ENCODE measurements at regions not wholly inside any gene's neighbourhood (a gene's known extent, or its start where the extent isn't known, plus 50 kb on each side); places are given as distances from the start of the nearest gene placed in this dataset.

DNA sequence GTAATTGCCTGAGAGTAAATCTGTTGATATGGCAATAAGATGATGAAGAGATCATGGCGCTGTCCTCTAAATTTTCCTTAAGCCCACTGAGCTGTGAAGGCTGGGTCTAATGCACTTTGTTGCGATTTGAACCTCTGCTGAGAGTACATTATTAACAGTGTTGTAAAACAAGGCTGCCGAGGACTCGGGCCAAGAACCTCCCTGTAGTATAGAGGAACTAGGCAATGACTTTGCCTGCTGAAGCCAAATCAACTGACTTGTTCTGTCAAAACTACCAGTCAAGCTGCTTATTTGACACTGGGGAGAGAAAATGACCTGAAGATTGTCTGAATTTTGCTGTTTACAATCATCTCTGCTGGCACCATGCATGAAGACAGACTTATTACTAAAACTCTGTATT lies 1154.7 kb downstream of the DTWD2 start:
- no peak for TF ChIP-seq ZFX (IDR thresholded peaks at IDR 0.05; ENCODE audit: borderline replicate concordance)
- TF ChIP-seq, protein P1, sequence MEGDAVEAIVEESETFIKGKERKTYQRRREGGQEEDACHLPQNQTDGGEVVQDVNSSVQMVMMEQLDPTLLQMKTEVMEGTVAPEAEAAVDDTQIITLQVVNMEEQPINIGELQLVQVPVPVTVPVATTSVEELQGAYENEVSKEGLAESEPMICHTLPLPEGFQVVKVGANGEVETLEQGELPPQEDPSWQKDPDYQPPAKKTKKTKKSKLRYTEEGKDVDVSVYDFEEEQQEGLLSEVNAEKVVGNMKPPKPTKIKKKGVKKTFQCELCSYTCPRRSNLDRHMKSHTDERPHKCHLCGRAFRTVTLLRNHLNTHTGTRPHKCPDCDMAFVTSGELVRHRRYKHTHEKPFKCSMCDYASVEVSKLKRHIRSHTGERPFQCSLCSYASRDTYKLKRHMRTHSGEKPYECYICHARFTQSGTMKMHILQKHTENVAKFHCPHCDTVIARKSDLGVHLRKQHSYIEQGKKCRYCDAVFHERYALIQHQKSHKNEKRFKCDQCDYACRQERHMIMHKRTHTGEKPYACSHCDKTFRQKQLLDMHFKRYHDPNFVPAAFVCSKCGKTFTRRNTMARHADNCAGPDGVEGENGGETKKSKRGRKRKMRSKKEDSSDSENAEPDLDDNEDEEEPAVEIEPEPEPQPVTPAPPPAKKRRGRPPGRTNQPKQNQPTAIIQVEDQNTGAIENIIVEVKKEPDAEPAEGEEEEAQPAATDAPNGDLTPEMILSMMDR (IDR thresholded peaks at IDR 0.05), result no peak
- no peak overlapping the region for H3K27ac ChIP-seq

DNA sequence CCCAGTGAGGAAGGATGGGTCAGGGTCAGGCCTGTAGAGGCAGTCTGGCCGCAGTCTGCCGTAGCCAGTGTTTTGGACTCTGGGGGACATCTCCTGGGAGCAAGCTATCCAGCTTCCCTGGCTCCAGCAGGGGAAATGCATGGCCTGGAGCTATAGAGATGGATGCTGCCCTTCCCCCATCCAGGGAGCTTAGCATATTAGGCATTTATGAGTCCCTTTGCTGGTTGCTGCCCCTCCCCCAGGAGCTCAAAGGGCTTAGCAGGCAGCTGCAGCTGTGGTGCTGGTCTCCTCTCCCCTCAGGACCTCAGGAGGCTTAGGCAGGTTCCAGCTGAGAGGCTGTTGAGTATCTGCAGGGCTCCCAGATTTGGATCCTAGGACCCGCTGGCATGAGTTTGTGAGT lies 1158.7 kb downstream of the DTWD2 start:
- H3K27ac ChIP-seq, result no peak overlapping the region
- no peak for TF ChIP-seq ZFX (IDR thresholded peaks at IDR 0.05; ENCODE audit: borderline replicate concordance)
- TF ChIP-seq, protein P1 (IDR thresholded peaks at IDR 0.05), result no peak

DNA sequence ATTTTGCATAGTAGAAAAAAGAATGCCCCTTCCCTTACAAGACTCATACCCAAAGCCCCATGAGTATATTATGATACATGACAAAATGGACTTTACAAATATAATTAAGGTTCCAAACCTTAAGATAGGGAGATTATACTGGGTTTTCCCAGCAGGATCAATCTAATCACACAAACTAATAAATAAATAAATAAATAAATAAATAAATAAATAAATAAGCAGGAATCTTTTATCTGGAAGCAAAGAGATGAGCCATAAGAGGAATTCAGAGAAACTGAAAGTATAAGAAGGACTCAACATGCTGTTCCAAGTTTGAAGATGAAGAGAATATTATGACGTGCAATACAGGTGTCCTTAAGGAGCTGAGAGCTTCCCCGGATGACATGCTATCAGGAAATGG lies 1174.5 kb downstream of the DTWD2 start:
- TF ChIP-seq, protein P1 (IDR thresholded peaks at IDR 0.05), result no peak
- TF ChIP-seq ZFX (IDR thresholded peaks at IDR 0.05; ENCODE audit: borderline replicate concordance), result no peak

DNA sequence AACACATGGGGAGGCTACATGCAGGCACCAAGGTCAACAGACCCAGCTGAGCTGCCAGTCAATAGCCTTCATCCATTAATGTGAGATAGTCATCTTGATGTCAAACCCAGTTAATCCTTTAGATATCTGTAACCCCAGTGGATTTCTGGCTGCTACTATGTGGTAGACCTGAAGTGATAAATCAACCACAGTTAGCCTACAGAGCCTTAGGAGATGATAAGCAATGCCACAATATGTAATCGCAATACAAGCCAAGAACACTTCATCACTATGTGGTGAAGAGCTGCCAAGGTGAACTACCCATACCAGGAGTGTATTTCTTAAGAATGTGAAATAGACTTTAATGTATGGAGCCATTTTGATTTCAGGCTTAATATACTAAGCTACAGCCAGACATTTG lies 1175.5 kb downstream of the DTWD2 start:
- TF ChIP-seq ZFX (IDR thresholded peaks at IDR 0.05; ENCODE audit: borderline replicate concordance), result no peak
- TF ChIP-seq, protein P1 (IDR thresholded peaks at IDR 0.05), result no peak
- no peak overlapping the region for H3K27ac ChIP-seq

More for the DNA sequence above, 1174.5 kb downstream of the DTWD2 start:
- H3K27ac ChIP-seq, result no peak overlapping the region

DNA sequence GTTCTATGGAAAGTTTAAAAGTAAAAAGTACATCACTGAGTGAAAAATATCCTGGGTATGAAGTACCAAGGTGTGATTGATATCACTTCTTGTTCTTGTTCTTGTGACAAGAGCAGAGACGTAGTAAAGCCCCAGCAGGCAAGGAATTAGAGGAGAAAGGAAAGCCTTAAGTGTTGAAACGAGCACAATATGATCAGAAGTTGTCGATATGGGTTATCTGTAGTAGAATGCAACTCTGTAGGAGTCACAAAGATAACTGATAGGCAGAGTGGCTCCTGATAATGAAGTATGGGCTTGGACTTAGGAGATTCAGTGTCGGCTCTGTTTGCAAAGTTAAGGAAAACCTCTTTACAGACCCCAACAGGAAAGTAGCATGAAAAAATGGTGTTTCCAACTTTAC lies 1179.1 kb downstream of the DTWD2 start:
- H3K27ac ChIP-seq, result no peak overlapping the region
- TF ChIP-seq ZFX (IDR thresholded peaks at IDR 0.05; ENCODE audit: borderline replicate concordance), result no peak
- TF ChIP-seq, protein P1 (IDR thresholded peaks at IDR 0.05), result no peak

DNA sequence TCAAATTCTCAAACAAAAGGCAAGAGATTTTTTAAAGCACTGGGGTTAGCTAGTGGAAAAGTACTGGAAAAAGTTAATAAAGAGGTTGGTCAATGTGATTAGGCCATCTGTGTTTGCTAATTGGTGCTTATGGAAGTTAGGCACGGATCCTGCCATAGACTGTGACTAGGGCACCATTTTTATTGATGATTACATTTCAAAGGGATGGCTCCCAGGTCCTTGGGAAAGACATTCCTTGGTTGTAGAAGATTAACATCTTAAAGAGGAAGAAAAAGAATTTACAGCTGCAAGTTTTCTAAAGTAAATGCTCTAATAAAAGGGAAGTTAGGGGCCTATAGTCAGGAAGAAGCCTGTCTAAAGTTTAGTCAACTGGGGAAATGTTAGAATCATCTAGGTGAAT lies 1183.3 kb downstream of the DTWD2 start:
- H3K27ac ChIP-seq, result no peak overlapping the region
- TF ChIP-seq, protein P1 (IDR thresholded peaks at IDR 0.05), result no peak
- no peak for TF ChIP-seq ZFX (IDR thresholded peaks at IDR 0.05; ENCODE audit: borderline replicate concordance)

DNA sequence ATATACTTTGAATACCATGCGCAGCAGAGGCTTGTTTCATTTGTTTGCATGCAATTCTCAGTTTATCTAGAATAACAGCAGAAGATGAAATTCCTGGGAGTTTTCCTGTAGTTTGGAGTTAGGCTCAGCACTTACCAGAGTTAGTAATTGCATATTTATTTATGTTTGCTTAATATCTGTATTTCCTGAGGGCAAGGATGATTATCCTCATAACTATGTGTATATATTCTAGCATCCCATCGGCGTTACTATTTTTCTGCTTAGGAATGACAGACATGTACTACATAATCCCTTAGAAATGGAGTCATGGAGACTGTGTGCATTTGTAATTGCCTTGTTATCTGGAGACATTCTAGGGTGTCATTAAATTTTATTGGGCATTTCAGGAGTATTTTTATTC lies 1184.8 kb downstream of the DTWD2 start:
- H3K27ac ChIP-seq, result no peak overlapping the region
- TF ChIP-seq, protein P1 (IDR thresholded peaks at IDR 0.05), result no peak
- no peak for TF ChIP-seq ZFX (IDR thresholded peaks at IDR 0.05; ENCODE audit: borderline replicate concordance)

Measured in 22Rv1 (cell line).